ENCODE measurements at regions not wholly inside any gene's neighbourhood (a gene's known extent, or its start where the extent isn't known, plus 50 kb on each side); places are given as distances from the start of the nearest gene placed in this dataset.

GRCh38 chrX:2629316-2630007 is 61.6 kb upstream of the CD99 start:
- WGBS (ENCODE audit: insufficient coverage), result 84% methylated on average over 6 of the region's 6 CpGs
- H3K36me3 ChIP-seq (ENCODE audit: control insufficient read depth, insufficient read depth, low read length), result peaks cover 11% of the 10 kb centered on the region
- no peak overlapping the region for H3K4me3 ChIP-seq (ENCODE audit: low read length)
- no peaks in the 10 kb centered on the region for H3K27me3 ChIP-seq (ENCODE audit: control insufficient read depth, insufficient read depth, low read length)
- peaks cover 23% of the 10 kb centered on the region for H3K9me3 ChIP-seq (ENCODE audit: control insufficient read depth, insufficient read depth, low read length)
- intact Hi-C loops (cut with micrococcal nuclease), result loop anchor here (1.0 to 5.0 kb wide), 2 partner anchors 68 to 972 kb away; no protein-coding TSS in a partner anchor
- H3K4me1 ChIP-seq (ENCODE audit: control insufficient read depth, insufficient read depth, low read length), result peaks cover 10% of the 10 kb centered on the region
- Mint-ChIP-seq H3K4me3 (peak overlapping the region; percentile 77), H3K36me3 (peaks cover 46% of the 10 kb centered on the region), H3K9me3 (peaks cover 15 to 16% of the 10 kb centered on the region in 2 donors), H3K27me3 (ENCODE audit: low read depth in 2 of 2) (no peaks in the 10 kb centered on the region), H3K27ac (peak overlapping the region; percentile 95 to 96), H3K4me1 (peaks cover 41 to 50% of the 10 kb centered on the region in 2 donors)
- no peak for TF ChIP-seq CTCF (IDR thresholded peaks at IDR 0.05)
- DNase-seq (peak in 1 of 2 donors; percentile 73), ATAC-seq (peak; percentile 37 to 57 (median 43))
- peak overlapping the region; percentile 76 for H3K27ac ChIP-seq (ENCODE audit: low read length)

GRCh38 chrX:2628751-2629315 is 62.3 kb upstream of the CD99 start:
- Histone ChIP-seq H3K27ac (ENCODE audit: low read length) (peak overlapping the region; percentile 76), H3K27me3 (ENCODE audit: control insufficient read depth, insufficient read depth, low read length) (no peaks in the 10 kb centered on the region), H3K4me1 (ENCODE audit: control insufficient read depth, insufficient read depth, low read length) (peaks cover 10% of the 10 kb centered on the region), H3K9me3 (ENCODE audit: control insufficient read depth, insufficient read depth, low read length) (peaks cover 23% of the 10 kb centered on the region), H3K36me3 (ENCODE audit: control insufficient read depth, insufficient read depth, low read length) (peaks cover 15% of the 10 kb centered on the region), H3K4me3 (ENCODE audit: low read length) (no peak overlapping the region)
- 26% methylated on average over 2 of the region's 2 CpGs for WGBS (ENCODE audit: insufficient coverage)
- ATAC-seq (peak in 2 of 3 donors; percentile 44 to 57), DNase-seq (peak in 1 of 2 donors; percentile 67)
- peak overlapping the region; percentile 95 to 96 for H3K27ac Mint-ChIP-seq
- H3K27me3 Mint-ChIP-seq (ENCODE audit: low read depth in 2 of 2), result no peaks in the 10 kb centered on the region
- H3K36me3 Mint-ChIP-seq, result peaks cover 50% of the 10 kb centered on the region
- H3K4me1 Mint-ChIP-seq, result peaks cover 41 to 50% of the 10 kb centered on the region in 2 donors
- peaks cover 15 to 16% of the 10 kb centered on the region in 2 donors for H3K9me3 Mint-ChIP-seq
- intact Hi-C loops (cut with micrococcal nuclease), result loop anchor here (1.0 to 5.0 kb wide), 2 partner anchors 68 to 972 kb away; no protein-coding TSS in a partner anchor
- TF ChIP-seq CTCF (IDR thresholded peaks at IDR 0.05), result no peak
- peak overlapping the region; percentile 77 for H3K4me3 Mint-ChIP-seq

GRCh38 chrX:2627272-2627867 is 63.7 kb upstream of the CD99 start:
- Mint-ChIP-seq H3K27me3 (ENCODE audit: low read depth in 2 of 2) (no peaks in the 10 kb centered on the region), H3K36me3 (peaks cover 44% of the 10 kb centered on the region), H3K9me3 (peaks cover 14 to 15% of the 10 kb centered on the region in 2 donors), H3K4me3 (no peak overlapping the region), H3K27ac (peak overlapping the region; percentile 95 to 96), H3K4me1 (peaks cover 36 to 41% of the 10 kb centered on the region in 2 donors)
- Histone ChIP-seq H3K4me3 (ENCODE audit: low read length) (no peak overlapping the region), H3K36me3 (ENCODE audit: control insufficient read depth, insufficient read depth, low read length) (peaks cover 28% of the 10 kb centered on the region), H3K27ac (ENCODE audit: low read length) (no peak overlapping the region), H3K9me3 (ENCODE audit: control insufficient read depth, insufficient read depth, low read length) (peaks cover 20% of the 10 kb centered on the region), H3K4me1 (ENCODE audit: control insufficient read depth, insufficient read depth, low read length) (peaks cover 10% of the 10 kb centered on the region), H3K27me3 (ENCODE audit: control insufficient read depth, insufficient read depth, low read length) (no peaks in the 10 kb centered on the region)
- intact Hi-C loops (cut with micrococcal nuclease), result loop anchor here (5.0 kb wide), 1 partner anchor 70 kb away; no protein-coding TSS in a partner anchor
- TF ChIP-seq CTCF (IDR thresholded peaks at IDR 0.05), result no peak
- WGBS (ENCODE audit: insufficient coverage), result 66% methylated on average over 3 of the region's 3 CpGs
- ATAC-seq, result peak; percentile 43 to 57 (median 49)
- peak in 1 of 2 donors; percentile 70 for DNase-seq

All from natural killer cell (primary cell).